CD8-positive, alpha-beta memory T cell (primary cell): ENCODE measurements at regions not wholly inside any gene's neighbourhood (a gene's known extent, or its start where the extent isn't known, plus 50 kb on each side); places are given as distances from the start of the nearest gene placed in this dataset.

Experiments
- CTCF ChIA-PET: fragments of 350-600 bp; sonication (Branson Sonifier 250); formaldehyde crosslinking; loops from one replicate; lab custom pipeline; 2021; ENCODE audit warnings: antibody characterized with exemption; lab: Charles Lee
- POLR2A ChIA-PET: fragments of 350-600 bp; sonication (Branson Sonifier 250); formaldehyde crosslinking; loops from one replicate; lab custom pipeline; 2021; ENCODE audit warnings: antibody characterized with exemption; lab: Charles Lee
- DNase-seq, 5 donors: peaks; one replicate each; pipeline versions ENCODE4 v3.0.0 to v3.0.0-alpha.2; 2020 to 2022; ENCODE audit warnings: mixed read lengths in 1 of 5
- H3K27ac ChIP-seq: one replicate; pipeline ENCODE4 v1.7.0; 2013; ENCODE audit warnings: low read depth, mild to moderate bottlenecking, low read length, moderate library complexity
- H3K27me3 ChIP-seq: 2 replicates; pipeline ENCODE4 v1.7.0; 2013; ENCODE audit warnings: low read length, mild to moderate bottlenecking; ENCODE audit not compliant: insufficient read depth, poor library complexity, severe bottlenecking
- H3K36me3 ChIP-seq: 2 replicates; pipeline ENCODE4 v1.7.0; 2013; ENCODE audit warnings: mild to moderate bottlenecking, low read length, moderate library complexity; ENCODE audit not compliant: insufficient read depth
- H3K4me1 ChIP-seq: 2 replicates; pipeline ENCODE4 v1.7.0; 2013; ENCODE audit warnings: mild to moderate bottlenecking, low read length, moderate library complexity; ENCODE audit not compliant: insufficient read depth
- H3K4me3 ChIP-seq: 2 replicates; pipeline ENCODE4 v1.7.0; 2013; ENCODE audit warnings: mild to moderate bottlenecking, low read length
- H3K9me3 ChIP-seq: 2 replicates; pipeline ENCODE4 v1.7.0; 2013; ENCODE audit warnings: mild to moderate bottlenecking, low read length
- H3K27ac Mint-ChIP-seq, 8 donors: one replicate each; pipeline ENCODE4 v1.8.0; 2020 to 2021; ENCODE audit warnings: mixed read lengths in 8 of 8, mild to moderate bottlenecking in 6 of 8, inconsistent platforms in 3 of 8, moderate library complexity in 3 of 8
- H3K27me3 Mint-ChIP-seq, 2 donors: one replicate each; pipeline ENCODE4 v1.8.0; 2020 to 2021; ENCODE audit warnings: mixed read lengths in 2 of 2, mild to moderate bottlenecking in 1 of 2, moderate library complexity in 1 of 2
- H3K36me3 Mint-ChIP-seq, 3 donors: one replicate each; pipeline ENCODE4 v1.8.0; 2020 to 2021; ENCODE audit warnings: mixed read lengths in 3 of 3, inconsistent platforms in 1 of 3, mild to moderate bottlenecking in 1 of 3
- H3K4me1 Mint-ChIP-seq, 3 donors: one replicate each; pipeline ENCODE4 v1.8.0; 2020 to 2021; ENCODE audit warnings: mixed read lengths in 3 of 3, inconsistent platforms in 1 of 3, mild to moderate bottlenecking in 1 of 3
- H3K4me3 Mint-ChIP-seq, 7 donors: one replicate each; pipeline ENCODE4 v1.8.0; 2020 to 2021; ENCODE audit warnings: mixed read lengths in 7 of 7, mild to moderate bottlenecking in 6 of 7, moderate library complexity in 4 of 7, inconsistent platforms in 2 of 7
- H3K9me3 Mint-ChIP-seq, 5 donors: one replicate each; pipeline ENCODE4 v1.8.0; 2020 to 2022; ENCODE audit warnings: mixed read lengths in 5 of 5, mild to moderate bottlenecking in 3 of 5, moderate library complexity in 2 of 5, inconsistent platforms in 1 of 5

- no peak for DNase-seq
- Mint-ChIP-seq H3K4me3 (no peak overlapping the region), H3K36me3 (no peaks in the 10 kb centered on the region), H3K4me1 (no peaks in the 10 kb centered on the region), H3K9me3 (peaks cover 1 to 7% (median 6%) of the 10 kb centered on the region in 5 donors), H3K27ac (no peak overlapping the region), H3K27me3 (no peaks in the 10 kb centered on the region)
- Histone ChIP-seq H3K4me3 (no peak overlapping the region), H3K27ac (no peak overlapping the region), H3K9me3 (no peaks in the 10 kb centered on the region), H3K36me3 (no peaks in the 10 kb centered on the region), H3K27me3 (no peaks in the 10 kb centered on the region), H3K4me1 (no peaks in the 10 kb centered on the region)
- ChIA-PET CTCF (interaction anchor here (0.9 kb wide), 1 partner anchor 8 kb away, joined by 3 read pairs; no protein-coding TSS in a partner anchor), POLR2A (no interaction called here)
Measured at GRCh38 chr16:73797115-73797514, 499.5 kb upstream of the PSMD7 start.

DNA sequence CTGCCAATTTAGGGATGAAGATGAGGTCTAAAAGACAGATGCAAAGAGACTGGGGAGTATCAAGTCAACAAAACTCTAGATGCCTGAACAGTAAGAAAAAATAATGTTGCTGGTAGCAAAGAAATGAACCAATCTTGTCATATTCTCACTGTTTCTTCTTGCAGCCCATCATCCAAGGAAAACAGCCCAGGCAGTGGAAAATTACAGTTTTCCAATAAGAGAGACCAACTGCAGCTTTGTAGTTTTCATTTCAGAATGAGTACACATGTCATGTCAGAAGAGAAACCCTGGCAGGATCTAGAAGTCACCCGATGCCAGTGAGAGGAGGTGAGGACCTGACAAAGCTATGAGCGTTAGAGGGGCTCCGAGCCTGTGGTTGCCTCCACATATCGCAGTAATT is 500.4 kb upstream of the PSMD7 start:
- Mint-ChIP-seq H3K9me3 (peaks cover 1 to 9% (median 6%) of the 10 kb centered on the region in 5 donors), H3K4me1 (no peaks in the 10 kb centered on the region), H3K4me3 (no peak overlapping the region), H3K36me3 (no peaks in the 10 kb centered on the region), H3K27me3 (no peaks in the 10 kb centered on the region), H3K27ac (no peak overlapping the region)
- no peaks in the 10 kb centered on the region for H3K4me1 ChIP-seq
- no peak overlapping the region for H3K27ac ChIP-seq
- H3K4me3 ChIP-seq: no peak overlapping the region
- ChIA-PET CTCF (interaction anchor here (0.9 kb wide), 1 partner anchor 9 kb away, joined by 3 read pairs; no protein-coding TSS in a partner anchor), POLR2A (no interaction called here)
- no peaks in the 10 kb centered on the region for H3K27me3 ChIP-seq
- H3K36me3 ChIP-seq: no peaks in the 10 kb centered on the region
- no peaks in the 10 kb centered on the region for H3K9me3 ChIP-seq
- DNase-seq: no peak

DNA sequence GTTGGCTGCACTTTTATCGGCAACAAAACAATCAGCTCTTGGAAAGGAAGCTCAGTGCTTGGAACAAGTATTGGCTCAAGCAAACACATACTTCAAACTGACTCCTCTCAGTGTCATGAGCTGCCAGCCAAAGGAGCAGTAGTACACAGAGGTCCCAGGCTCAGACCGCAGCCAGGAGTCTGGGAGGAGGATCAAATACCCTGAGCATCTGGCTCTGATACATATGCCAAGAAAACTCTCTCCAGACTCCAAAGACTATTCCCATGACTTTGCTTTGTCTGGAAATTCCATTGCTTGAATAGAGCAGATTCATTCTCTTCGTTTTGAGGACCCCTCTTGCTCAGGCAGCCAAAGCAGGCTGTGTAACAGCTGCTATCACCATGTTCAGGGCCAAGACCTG is 501.6 kb upstream of the PSMD7 start:
- Histone ChIP-seq H3K27ac (no peak overlapping the region), H3K4me1 (no peaks in the 10 kb centered on the region), H3K27me3 (no peaks in the 10 kb centered on the region), H3K4me3 (no peak overlapping the region), H3K9me3 (no peaks in the 10 kb centered on the region), H3K36me3 (no peaks in the 10 kb centered on the region)
- Mint-ChIP-seq H3K9me3 (peaks cover 3 to 7% (median 6%) of the 10 kb centered on the region in 5 donors), H3K27ac (no peak overlapping the region), H3K36me3 (no peaks in the 10 kb centered on the region), H3K27me3 (no peaks in the 10 kb centered on the region), H3K4me1 (no peaks in the 10 kb centered on the region), H3K4me3 (no peak overlapping the region)
- CTCF ChIA-PET: no interaction called here
- DNase-seq: no peak
- POLR2A ChIA-PET: no interaction called here

DNA sequence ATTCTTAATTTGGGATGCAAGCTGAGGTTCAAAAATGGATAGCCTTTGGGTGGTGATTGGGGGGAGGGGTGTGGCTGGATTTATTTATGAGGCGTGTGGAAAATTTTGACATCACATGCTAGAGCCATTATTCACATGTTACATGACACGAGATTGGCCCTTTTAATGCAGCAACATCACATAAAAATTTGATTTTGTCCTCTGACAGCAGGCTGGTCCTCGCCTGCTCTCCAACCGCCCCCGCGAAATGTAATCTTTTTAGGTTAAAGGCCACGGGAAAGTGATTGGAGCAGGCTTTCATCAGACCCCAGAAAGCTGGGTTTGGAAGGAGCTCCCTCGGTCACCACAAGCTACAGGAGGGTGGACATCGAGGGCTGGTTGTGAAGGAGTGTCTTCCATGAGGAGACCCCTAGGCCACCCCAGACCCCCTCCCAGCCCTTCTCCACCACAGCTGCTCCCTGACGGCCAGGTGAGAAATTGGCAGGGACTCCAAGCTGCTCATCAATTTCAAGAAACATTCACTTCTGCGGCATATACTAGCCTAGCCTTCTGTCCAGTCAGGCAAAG is 502.7 kb upstream of the PSMD7 start:
- Histone ChIP-seq H3K27me3 (no peaks in the 10 kb centered on the region), H3K4me3 (no peak overlapping the region), H3K4me1 (no peaks in the 10 kb centered on the region), H3K27ac (no peak overlapping the region), H3K9me3 (no peaks in the 10 kb centered on the region), H3K36me3 (no peaks in the 10 kb centered on the region)
- no peak overlapping the region for H3K4me3 Mint-ChIP-seq
- DNase-seq: no peak
- peaks cover 3 to 7% (median 6%) of the 10 kb centered on the region in 5 donors for H3K9me3 Mint-ChIP-seq
- ChIA-PET CTCF (no interaction called here), POLR2A (no interaction called here)
- H3K4me1 Mint-ChIP-seq: no peaks in the 10 kb centered on the region
- no peak overlapping the region for H3K27ac Mint-ChIP-seq
- H3K36me3 Mint-ChIP-seq: no peaks in the 10 kb centered on the region
- no peaks in the 10 kb centered on the region for H3K27me3 Mint-ChIP-seq

GRCh38 chr16:73793260-73793659 is 503.4 kb upstream of the PSMD7 start:
- no peak overlapping the region for H3K27ac ChIP-seq
- no peaks in the 10 kb centered on the region for H3K4me1 ChIP-seq
- no peaks in the 10 kb centered on the region for H3K27me3 ChIP-seq
- DNase-seq: no peak
- ChIA-PET POLR2A (no interaction called here), CTCF (no interaction called here)
- Mint-ChIP-seq H3K4me3 (no peak overlapping the region), H3K4me1 (no peaks in the 10 kb centered on the region), H3K27ac (no peak overlapping the region), H3K9me3 (peaks cover 5 to 9% (median 6%) of the 10 kb centered on the region in 5 donors), H3K36me3 (no peaks in the 10 kb centered on the region), H3K27me3 (no peaks in the 10 kb centered on the region)
- H3K36me3 ChIP-seq: no peaks in the 10 kb centered on the region
- H3K4me3 ChIP-seq: no peak overlapping the region
- no peaks in the 10 kb centered on the region for H3K9me3 ChIP-seq

DNA sequence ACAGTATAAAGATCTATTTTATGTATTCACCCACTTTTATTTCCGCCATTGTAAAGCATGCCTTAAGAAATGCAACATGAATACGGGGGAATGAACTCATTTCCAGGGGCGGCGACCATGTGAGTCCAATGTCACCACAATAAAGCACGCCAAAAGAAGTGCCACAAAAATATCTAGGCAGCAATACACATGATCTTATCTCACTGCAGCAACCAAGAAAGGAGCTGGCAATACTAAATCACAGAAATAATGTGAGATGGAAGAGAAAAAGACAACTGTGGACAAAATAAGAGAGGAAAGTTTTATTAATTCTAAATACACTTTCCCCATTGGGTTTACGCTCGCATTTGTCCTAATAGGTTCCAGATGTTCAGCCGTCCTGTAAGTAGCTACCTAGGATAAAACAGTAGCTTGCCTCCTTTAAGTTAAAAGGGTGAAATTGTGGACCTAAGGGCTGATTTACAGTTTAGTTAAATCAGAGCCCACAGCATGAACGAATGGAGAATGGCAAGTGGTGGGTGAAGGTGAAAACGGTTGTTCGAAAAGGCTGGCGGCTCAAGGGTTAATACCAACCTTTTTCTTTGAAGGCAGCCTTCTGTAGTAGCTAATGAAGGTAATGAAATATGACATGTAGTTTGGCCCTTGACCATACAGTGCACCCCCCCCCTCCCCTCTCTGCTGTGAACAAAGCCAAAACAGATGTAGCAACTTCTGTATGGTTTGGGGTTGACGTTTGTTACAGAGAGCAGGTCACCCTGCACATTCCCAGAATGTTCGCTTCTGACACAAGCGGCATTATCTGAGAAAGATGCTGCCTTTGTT is 504.2 kb upstream of the PSMD7 start:
- ChIA-PET CTCF (no interaction called here), POLR2A (no interaction called here)
- H3K36me3 Mint-ChIP-seq: no peaks in the 10 kb centered on the region
- H3K27ac ChIP-seq: no peak overlapping the region
- no peaks in the 10 kb centered on the region for H3K4me1 ChIP-seq
- peaks cover 3 to 7% (median 5%) of the 10 kb centered on the region in 5 donors for H3K9me3 Mint-ChIP-seq
- H3K36me3 ChIP-seq: no peaks in the 10 kb centered on the region
- no peaks in the 10 kb centered on the region for H3K27me3 ChIP-seq
- H3K4me1 Mint-ChIP-seq: no peaks in the 10 kb centered on the region
- DNase-seq: no peak
- no peaks in the 10 kb centered on the region for H3K9me3 ChIP-seq
- H3K27ac Mint-ChIP-seq: no peak overlapping the region
- no peak overlapping the region for H3K4me3 Mint-ChIP-seq
- no peaks in the 10 kb centered on the region for H3K27me3 Mint-ChIP-seq
- no peak overlapping the region for H3K4me3 ChIP-seq

DNA sequence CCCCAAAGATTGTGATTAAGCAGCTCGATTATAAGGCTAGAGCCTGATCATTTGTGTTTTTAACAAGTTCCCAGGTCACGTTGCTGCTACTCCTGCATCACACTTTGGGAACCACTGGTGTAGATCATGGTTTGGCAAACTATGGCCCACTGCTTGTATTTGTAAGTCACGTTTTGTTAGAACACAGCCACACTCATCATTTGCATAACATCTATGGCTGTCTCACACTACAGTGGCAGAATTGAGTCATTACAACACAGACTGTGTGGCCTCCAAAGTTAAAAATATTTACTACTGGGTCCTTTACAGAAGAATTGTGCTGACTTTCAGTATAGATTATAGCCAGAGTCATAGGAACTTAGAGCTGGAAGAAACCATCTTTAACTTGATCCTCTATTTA is 515.3 kb upstream of the PSMD7 start:
- Histone ChIP-seq H3K27ac (no peak overlapping the region), H3K36me3 (no peaks in the 10 kb centered on the region), H3K4me1 (no peaks in the 10 kb centered on the region), H3K9me3 (no peaks in the 10 kb centered on the region), H3K27me3 (no peaks in the 10 kb centered on the region), H3K4me3 (no peak overlapping the region)
- Mint-ChIP-seq H3K4me3 (no peak overlapping the region), H3K27me3 (no peaks in the 10 kb centered on the region), H3K36me3 (peaks cover 0 to 2% (median 0%) of the 10 kb centered on the region in 3 donors), H3K9me3 (peaks cover 5 to 22% (median 11%) of the 10 kb centered on the region in 5 donors), H3K27ac (no peak overlapping the region), H3K4me1 (no peaks in the 10 kb centered on the region)
- CTCF ChIA-PET: no interaction called here
- DNase-seq: no peak
- POLR2A ChIA-PET: no interaction called here

DNA sequence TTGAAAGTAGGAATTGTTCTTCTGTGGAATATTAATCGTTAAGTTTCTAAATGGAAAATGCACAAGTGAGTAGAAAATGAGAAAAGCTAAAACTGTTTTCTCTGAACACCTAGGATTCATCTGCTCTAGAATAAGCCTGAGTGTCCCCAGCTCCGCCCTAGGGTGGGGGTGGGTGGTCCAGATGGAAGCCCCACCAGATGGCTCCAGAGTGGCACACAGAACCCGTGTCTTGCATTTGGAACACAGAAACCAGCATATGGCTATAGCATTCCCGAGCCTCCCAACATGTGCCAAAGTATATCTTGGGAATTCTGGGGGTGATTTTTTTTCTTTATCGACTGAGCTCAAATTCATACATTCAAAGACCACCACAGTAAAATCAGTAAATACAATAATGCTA is 517.7 kb upstream of the PSMD7 start:
- no peaks in the 10 kb centered on the region for H3K27me3 Mint-ChIP-seq
- DNase-seq: no peak
- Histone ChIP-seq H3K9me3 (no peaks in the 10 kb centered on the region), H3K27me3 (no peaks in the 10 kb centered on the region), H3K27ac (no peak overlapping the region), H3K4me3 (no peak overlapping the region), H3K36me3 (no peaks in the 10 kb centered on the region), H3K4me1 (no peaks in the 10 kb centered on the region)
- H3K9me3 Mint-ChIP-seq: peaks cover 2 to 6% (median 4%) of the 10 kb centered on the region in 5 donors
- ChIA-PET POLR2A (no interaction called here), CTCF (no interaction called here)
- no peak overlapping the region for H3K4me3 Mint-ChIP-seq
- H3K4me1 Mint-ChIP-seq: no peaks in the 10 kb centered on the region
- H3K27ac Mint-ChIP-seq: no peak overlapping the region
- H3K36me3 Mint-ChIP-seq: no peaks in the 10 kb centered on the region
